ENCODE measurements at regions not wholly inside any gene's neighbourhood (a gene's known extent, or its start where the extent isn't known, plus 50 kb on each side); places are given as distances from the start of the nearest gene placed in this dataset.
A peak's percentile ranks its signal among the peaks of the same experiment; 100 is the strongest.

GRCh38 chr3:118332699-118333098 is 701.9 kb downstream of the IGSF11 start:
- FAIRE-seq (no peak), DNase-seq (ENCODE audit: extremely low read depth in 1 of 4, low spot score in 3 of 4) (no peak), ATAC-seq (no peak)
- Histone ChIP-seq H3K27ac (ENCODE audit: extremely low read depth, low read depth, low read length) (no peak overlapping the region), H3K9me1 (ENCODE audit: control insufficient read depth, insufficient read depth, low read length) (no peaks in the 10 kb centered on the region), H3K79me2 (ENCODE audit: control insufficient read depth, insufficient read depth, low read length) (no peaks in the 10 kb centered on the region), H2AFZ (ENCODE audit: low read depth, low read length) (no peak overlapping the region), H3K4me2 (ENCODE audit: insufficient read depth, low read length) (no peak overlapping the region), H3K4me3 (no peak overlapping the region), H3K9me3 (replicated peaks; ENCODE audit: control insufficient read depth, insufficient read depth, low read depth, low read length) (no peaks in the 10 kb centered on the region), H4K20me1 (replicated peaks; ENCODE audit: control insufficient read depth, insufficient read depth, low read length) (no peaks in the 10 kb centered on the region), H3K9ac (ENCODE audit: insufficient read depth in 1 of 2, low read depth in 2 of 2, low read length in 2 of 2) (no peak overlapping the region), H3K27me3 (ENCODE audit: control insufficient read depth in 2 of 2, insufficient read depth in 2 of 2, low read length in 2 of 2) (no peaks in the 10 kb centered on the region), H3K36me3 (ENCODE audit: control insufficient read depth, insufficient read depth, low read length) (no peaks in the 10 kb centered on the region), H3K4me1 (replicated peaks in 1 of 2; ENCODE audit: control insufficient read depth in 2 of 2, insufficient read depth in 2 of 2, low read length in 2 of 2) (no peaks in the 10 kb centered on the region)
- intact Hi-C loops (cut with micrococcal nuclease), result no loop called here
- BruUV-seq (replicated peaks), result no TSS peak
- whole genome bisulfite sequencing (ENCODE audit: insufficient coverage, low coverage, missing lambda C conversion rate), result 5% methylated on average over 2 of the region's 2 CpGs
- in situ Hi-C loops (cut with MboI), result no loop called here
- TF ChIP-seq TAL1 (IDR thresholded peaks at IDR 0.05), result no peak
- peak; percentile 71 for TF ChIP-seq ZFP36 (IDR thresholded peaks at IDR 0.05; ENCODE audit: low read depth, low read length, partially characterized antibody)
- no peak for TF ChIP-seq RAD51 (IDR thresholded peaks at IDR 0.05; ENCODE audit: borderline replicate concordance, low read depth)
- ChIA-PET POLR2A (no interaction called here), CTCF (ENCODE audit: low intra/inter-chr PET ratio) (no interaction called here)

GRCh38 chr3:118337649-118338048 is 697.0 kb downstream of the IGSF11 start:
- Histone ChIP-seq H3K9me1 (ENCODE audit: control insufficient read depth, insufficient read depth, low read length) (no peaks in the 10 kb centered on the region), H3K27me3 (ENCODE audit: control insufficient read depth in 2 of 2, insufficient read depth in 2 of 2, low read length in 2 of 2) (no peaks in the 10 kb centered on the region), H4K20me1 (replicated peaks; ENCODE audit: control insufficient read depth, insufficient read depth, low read length) (no peaks in the 10 kb centered on the region), H3K79me2 (ENCODE audit: control insufficient read depth, insufficient read depth, low read length) (no peaks in the 10 kb centered on the region), H3K9me3 (replicated peaks; ENCODE audit: control insufficient read depth, insufficient read depth, low read depth, low read length) (no peaks in the 10 kb centered on the region), H3K4me1 (replicated peaks in 1 of 2; ENCODE audit: control insufficient read depth in 2 of 2, insufficient read depth in 2 of 2, low read length in 2 of 2) (no peaks in the 10 kb centered on the region), H3K4me3 (no peak overlapping the region), H3K9ac (ENCODE audit: insufficient read depth in 1 of 2, low read depth in 2 of 2, low read length in 2 of 2) (no peak overlapping the region), H3K36me3 (ENCODE audit: control insufficient read depth, insufficient read depth, low read length) (no peaks in the 10 kb centered on the region), H3K27ac (ENCODE audit: extremely low read depth, low read depth, low read length) (no peak overlapping the region), H2AFZ (ENCODE audit: low read depth, low read length) (no peak overlapping the region), H3K4me2 (ENCODE audit: insufficient read depth, low read length) (no peak overlapping the region)
- BruUV-seq (replicated peaks), result no TSS peak
- in situ Hi-C loops (cut with MboI), result no loop called here
- no peak for DNase-seq (ENCODE audit: extremely low read depth in 1 of 4, low spot score in 3 of 4)
- TF ChIP-seq BCOR (IDR thresholded peaks at IDR 0.05) (no peak), NCOA2 (IDR thresholded peaks at IDR 0.05; ENCODE audit: partially characterized antibody in 2 of 2) (no peak), PRMT5 (CRISPR knock-in tag; IDR thresholded peaks at IDR 0.05) (no peak), XRCC3 (IDR thresholded peaks at IDR 0.05) (no peak), POLR2B (IDR thresholded peaks at IDR 0.05; ENCODE audit: low read depth, partially characterized antibody) (no peak), MAFF (IDR thresholded peaks at IDR 0.05; ENCODE audit: low read length) (peak; percentile 45), PCBP1 (IDR thresholded peaks at IDR 0.05; ENCODE audit: low read depth, low read length, poor library complexity, severe bottlenecking) (no peak), MAFK (IDR thresholded peaks at IDR 0.05; ENCODE audit: low read length) (peak; percentile 46), HDGF (IDR thresholded peaks at IDR 0.05) (no peak), ATF2 (CRISPR knock-in tag; IDR thresholded peaks at IDR 0.05) (no peak), ZNF316 (IDR thresholded peaks at IDR 0.05) (peak; percentile 18; the same call in 1 of the 2 replicates)
- CTCF ChIA-PET (ENCODE audit: low intra/inter-chr PET ratio), result no interaction called here
- intact Hi-C loops (cut with micrococcal nuclease), result no loop called here
- ATAC-seq, result no peak
- POLR2A ChIA-PET, result no interaction called here
- FAIRE-seq, result no peak

All from K562 (cell line).